ENCODE measurements at regions not wholly inside any gene's neighbourhood (a gene's known extent, or its start where the extent isn't known, plus 50 kb on each side); places are given as distances from the start of the nearest gene placed in this dataset.

GRCh38 chr7:134374791-134375190 is 58.1 kb upstream of the SLC35B4 start:
- DNase-seq (ENCODE audit: low spot score) (no peak), ATAC-seq (ENCODE audit: low read depth) (no peak)
- peaks cover 5% of the 10 kb centered on the region for H3K4me1 ChIP-seq (ENCODE audit: insufficient read depth, poor library complexity, severe bottlenecking)
- no peaks in the 10 kb centered on the region for H3K27me3 ChIP-seq (ENCODE audit: insufficient read depth, poor library complexity, severe bottlenecking)
- TF ChIP-seq CTCF (IDR thresholded peaks at IDR 0.05; ENCODE audit: poor library complexity, severe bottlenecking) = no peak
- no peaks in the 10 kb centered on the region for H3K36me3 ChIP-seq (ENCODE audit: low read depth)
- no peak overlapping the region for H3K4me3 ChIP-seq (ENCODE audit: severe bottlenecking)
- no peak overlapping the region for H3K27ac ChIP-seq (ENCODE audit: poor library complexity, severe bottlenecking)
- H3K9me3 ChIP-seq (ENCODE audit: severe bottlenecking) = no peaks in the 10 kb centered on the region

DNA sequence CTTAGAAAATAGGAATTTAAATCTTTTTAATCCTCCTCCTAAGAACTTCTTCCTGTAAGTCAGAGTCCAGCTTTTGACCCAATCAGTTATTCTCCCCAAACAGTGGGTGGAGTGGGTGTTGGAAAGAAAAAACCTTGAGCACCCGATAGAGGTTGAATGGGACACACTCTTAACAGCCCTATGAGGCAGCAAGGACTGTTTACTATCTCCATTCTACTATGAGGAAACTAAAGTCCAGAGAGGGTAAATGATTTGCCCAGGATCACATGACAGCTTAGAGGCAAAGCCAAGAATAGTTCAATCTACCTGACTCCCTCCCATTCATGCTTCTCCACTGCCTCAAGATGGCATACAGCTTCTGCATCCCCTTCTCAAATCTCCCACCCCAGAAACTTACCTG is 57.6 kb upstream of the SLC35B4 start:
- no peaks in the 10 kb centered on the region for H3K36me3 ChIP-seq (ENCODE audit: low read depth)
- ATAC-seq (ENCODE audit: low read depth) = no peak
- no peaks in the 10 kb centered on the region for H3K9me3 ChIP-seq (ENCODE audit: severe bottlenecking)
- no peak overlapping the region for H3K4me3 ChIP-seq (ENCODE audit: severe bottlenecking)
- no peak for TF ChIP-seq CTCF (IDR thresholded peaks at IDR 0.05; ENCODE audit: poor library complexity, severe bottlenecking)
- DNase-seq (ENCODE audit: low spot score) = no peak
- no peaks in the 10 kb centered on the region for H3K27me3 ChIP-seq (ENCODE audit: insufficient read depth, poor library complexity, severe bottlenecking)
- H3K27ac ChIP-seq (ENCODE audit: poor library complexity, severe bottlenecking) = no peak overlapping the region
- H3K4me1 ChIP-seq (ENCODE audit: insufficient read depth, poor library complexity, severe bottlenecking) = peaks cover 10% of the 10 kb centered on the region

GRCh38 chr7:134372858-134373257 is 56.1 kb upstream of the SLC35B4 start:
- H3K4me3 ChIP-seq (ENCODE audit: severe bottlenecking) = no peak overlapping the region
- TF ChIP-seq CTCF (IDR thresholded peaks at IDR 0.05; ENCODE audit: poor library complexity, severe bottlenecking) = no peak
- DNase-seq (ENCODE audit: low spot score) (no peak), ATAC-seq (ENCODE audit: low read depth) (no peak)
- H3K27me3 ChIP-seq (ENCODE audit: insufficient read depth, poor library complexity, severe bottlenecking) = no peaks in the 10 kb centered on the region
- no peaks in the 10 kb centered on the region for H3K9me3 ChIP-seq (ENCODE audit: severe bottlenecking)
- peaks cover 20% of the 10 kb centered on the region for H3K4me1 ChIP-seq (ENCODE audit: insufficient read depth, poor library complexity, severe bottlenecking)
- H3K36me3 ChIP-seq (ENCODE audit: low read depth) = no peaks in the 10 kb centered on the region
- H3K27ac ChIP-seq (ENCODE audit: poor library complexity, severe bottlenecking) = no peak overlapping the region

DNA sequence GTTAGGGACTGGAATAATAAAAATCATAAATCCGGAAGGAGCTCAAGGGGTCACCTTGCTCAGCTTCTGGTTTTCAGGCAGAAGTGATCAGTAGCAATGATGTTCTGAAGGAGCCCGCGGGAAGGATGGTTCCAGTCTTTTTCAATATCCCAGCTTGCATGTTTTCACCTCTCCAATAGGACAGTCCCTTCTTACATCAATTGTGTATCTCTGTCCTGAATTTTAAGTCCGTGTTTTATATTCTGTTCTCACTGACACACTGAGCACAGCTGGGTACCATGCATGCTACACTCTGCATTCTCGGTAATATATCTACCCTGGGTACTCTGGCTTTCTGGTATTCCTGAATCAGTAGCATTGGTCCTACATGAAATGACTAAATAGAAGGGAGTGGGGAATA is 55.2 kb upstream of the SLC35B4 start:
- Histone ChIP-seq H3K27ac (ENCODE audit: poor library complexity, severe bottlenecking) (no peak overlapping the region), H3K36me3 (ENCODE audit: low read depth) (no peaks in the 10 kb centered on the region), H3K4me3 (ENCODE audit: severe bottlenecking) (no peak overlapping the region), H3K4me1 (ENCODE audit: insufficient read depth, poor library complexity, severe bottlenecking) (peaks cover 22% of the 10 kb centered on the region), H3K27me3 (ENCODE audit: insufficient read depth, poor library complexity, severe bottlenecking) (no peaks in the 10 kb centered on the region), H3K9me3 (ENCODE audit: severe bottlenecking) (no peaks in the 10 kb centered on the region)
- TF ChIP-seq CTCF (IDR thresholded peaks at IDR 0.05; ENCODE audit: poor library complexity, severe bottlenecking) = no peak
- DNase-seq (ENCODE audit: low spot score) (no peak), ATAC-seq (ENCODE audit: low read depth) (no peak)

DNA sequence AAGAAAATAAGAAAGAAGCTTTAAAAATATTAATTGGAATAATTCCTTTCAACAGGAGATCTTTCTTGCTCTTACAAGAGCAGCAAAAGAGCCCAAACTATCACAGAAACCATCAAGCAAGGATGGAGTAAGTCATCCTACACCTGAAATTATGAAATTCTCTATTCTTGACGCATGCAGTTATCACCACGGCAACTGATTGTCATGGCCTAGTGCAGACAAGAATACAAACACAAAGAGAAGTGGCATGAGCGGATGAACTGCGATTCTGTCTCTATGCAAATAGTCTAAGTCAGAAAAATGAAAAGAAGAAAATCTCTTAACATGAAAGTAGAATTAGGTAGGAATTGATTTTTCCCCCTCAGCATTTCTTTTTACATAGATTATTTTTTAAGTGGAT is 54.8 kb upstream of the SLC35B4 start:
- Histone ChIP-seq H3K36me3 (ENCODE audit: low read depth) (no peaks in the 10 kb centered on the region), H3K4me3 (ENCODE audit: severe bottlenecking) (no peak overlapping the region), H3K27ac (ENCODE audit: poor library complexity, severe bottlenecking) (no peak overlapping the region), H3K4me1 (ENCODE audit: insufficient read depth, poor library complexity, severe bottlenecking) (peaks cover 26% of the 10 kb centered on the region), H3K27me3 (ENCODE audit: insufficient read depth, poor library complexity, severe bottlenecking) (no peaks in the 10 kb centered on the region), H3K9me3 (ENCODE audit: severe bottlenecking) (no peaks in the 10 kb centered on the region)
- no peak for TF ChIP-seq CTCF (IDR thresholded peaks at IDR 0.05; ENCODE audit: poor library complexity, severe bottlenecking)
- no peak for DNase-seq (ENCODE audit: low spot score)
- ATAC-seq (ENCODE audit: low read depth) = no peak
